H1 (cell line): ENCODE measurements at regions not wholly inside any gene's neighbourhood (a gene's known extent, or its start where the extent isn't known, plus 50 kb on each side); places are given as distances from the start of the nearest gene placed in this dataset.

Experiments
- CTCF ChIA-PET: fragments of 300-600 bp; sonication (Branson Sonifier 250); formaldehyde crosslinking; loops from one replicate; lab custom pipeline; 2021; ENCODE audit not compliant: partially characterized antibody; lab: Charles Lee
- POLR2A ChIA-PET: fragments of 300-600 bp; sonication (Branson Sonifier 250); formaldehyde crosslinking; loops from one replicate; lab custom pipeline; 2021; ENCODE audit warnings: inconsistent platforms; ENCODE audit not compliant: partially characterized antibody; lab: Charles Lee
- DNase-seq, 2 experiments: peaks; one replicate each; pipeline versions ENCODE4 v3.0.0 to v3.0.0-alpha.2; 2010 to 2022; ENCODE audit warnings: low spot score in 2 of 2, low read depth in 1 of 2, mixed read lengths in 1 of 2
- FAIRE-seq: peaks from 2 replicates; lab custom pipeline; 2011; peaks lifted over from hg19 to GRCh38; lab: Jason Lieb, UNC
- H2AFZ ChIP-seq: 2 replicates; pipeline ENCODE4 v1.8.1; 2012; ENCODE audit warnings: low read length, inconsistent platforms
- H2AK5ac ChIP-seq: 2 replicates; pipeline ENCODE4 v1.6.1; 2013; ENCODE audit warnings: low read depth, low read length
- H2BK120ac ChIP-seq: replicated peaks from 2 replicates; pipeline ENCODE3; 2013; ENCODE audit warnings: low read depth, low read length, inconsistent platforms
- H2BK12ac ChIP-seq: 2 replicates; pipeline ENCODE4 v1.6.1; 2013; ENCODE audit warnings: low read depth, low read length
- H2BK15ac ChIP-seq: 2 replicates; pipeline ENCODE4 v1.6.1; 2013; ENCODE audit warnings: low read length
- H2BK20ac ChIP-seq: 2 replicates; pipeline ENCODE4 v1.6.1; 2013; ENCODE audit warnings: low read length
- H2BK5ac ChIP-seq: 2 replicates; pipeline ENCODE4 v1.6.1; 2013; ENCODE audit warnings: low read depth, low read length
- H3K14ac ChIP-seq: 2 replicates; pipeline ENCODE4 v1.6.1; 2013; ENCODE audit warnings: inconsistent platforms; ENCODE audit not compliant: insufficient read length
- H3K18ac ChIP-seq: 2 replicates; pipeline ENCODE4 v1.6.1; 2013; ENCODE audit warnings: low read length; ENCODE audit errors: extremely low read depth
- H3K23ac ChIP-seq: 2 replicates; pipeline ENCODE4 v1.6.1; 2013; ENCODE audit warnings: inconsistent platforms; ENCODE audit not compliant: insufficient read length
- H3K23me2 ChIP-seq: 2 replicates; pipeline ENCODE4 v1.6.1; 2013; ENCODE audit warnings: low read depth, low read length
- H3K27ac ChIP-seq: 2 replicates; pipeline ENCODE4 v1.6.1; 2011; ENCODE audit warnings: low read depth, low read length, inconsistent platforms
- H3K27me3 ChIP-seq, 4 experiments: replicated peaks in 1 of 4; 1 replicate in 1 of 4; 2 replicates in 3 of 4; pipeline versions ENCODE4 v1.6.1 to v1.8.1; 2011 to 2013; ENCODE audit warnings: low read length in 3 of 4, mild to moderate bottlenecking in 3 of 4, inconsistent platforms in 2 of 4, mixed read lengths in 2 of 4, moderate library complexity in 1 of 4; ENCODE audit not compliant: control insufficient read depth in 3 of 4, insufficient read depth in 3 of 4; ENCODE audit errors: extremely low read depth in 1 of 4
- H3K36me3 ChIP-seq, 4 experiments: 2 replicates each; pipeline versions ENCODE4 v1.6.1 to v1.8.1; 2011 to 2013; ENCODE audit warnings: mild to moderate bottlenecking in 4 of 4, low read length in 3 of 4, moderate library complexity in 2 of 4, control low read depth in 1 of 4, inconsistent platforms in 1 of 4; ENCODE audit not compliant: insufficient read depth in 4 of 4, control insufficient read depth in 2 of 4
- H3K4ac ChIP-seq: replicated peaks from 2 replicates; pipeline ENCODE3; 2013; ENCODE audit warnings: low read length, low read depth, mixed read lengths, inconsistent platforms; ENCODE audit not compliant: insufficient read length
- H3K4me1 ChIP-seq, 4 experiments: replicated peaks in 1 of 4; 1 replicate in 1 of 4; 2 replicates in 3 of 4; pipeline versions ENCODE4 v1.6.1 to v1.8.1; 2011 to 2013; ENCODE audit warnings: low read length in 3 of 4, inconsistent platforms in 2 of 4, mixed read lengths in 1 of 4; ENCODE audit not compliant: insufficient read depth in 4 of 4, control insufficient read depth in 3 of 4
- H3K4me2 ChIP-seq, 2 experiments: 2 replicates each; pipeline versions ENCODE4 v1.6.1 to v1.8.1; 2011 to 2013; ENCODE audit warnings: low read depth in 2 of 2, low read length in 2 of 2, control low read depth in 1 of 2, inconsistent platforms in 1 of 2, mild to moderate bottlenecking in 1 of 2; ENCODE audit not compliant: insufficient read depth in 1 of 2
- H3K4me3 ChIP-seq, 4 experiments: fragments of 200-600, 300-600 bp in 1 of 4; sonication (generic), shearing (Covaris generic), sonication (Bioruptor Twin) in 1 of 4; 2 replicates each; pipeline versions ENCODE4 v1.5.1 to v1.8.1; 2011 to 2016; ENCODE audit warnings: low read length in 4 of 4, low read depth in 3 of 4, control low read depth in 2 of 4, inconsistent platforms in 2 of 4, mild to moderate bottlenecking in 2 of 4, mixed read lengths in 1 of 4, moderate library complexity in 1 of 4; ENCODE audit not compliant: insufficient read depth in 2 of 4; ENCODE audit errors: extremely low read depth in 1 of 4
- H3K56ac ChIP-seq: replicated peaks from 2 replicates; pipeline ENCODE3; 2013; ENCODE audit warnings: low read depth, mild to moderate bottlenecking, mixed read lengths, low read length, inconsistent platforms; ENCODE audit not compliant: insufficient read length
- H3K79me1 ChIP-seq: 2 replicates; pipeline ENCODE4 v1.6.1; 2013; ENCODE audit warnings: low read depth, low read length, control low read depth
- H3K79me2 ChIP-seq, 2 experiments: 2 replicates each; pipeline versions ENCODE4 v1.6.1 to v1.8.1; 2012 to 2013; ENCODE audit warnings: low read length in 2 of 2, mild to moderate bottlenecking in 2 of 2, inconsistent platforms in 1 of 2; ENCODE audit not compliant: insufficient read depth in 2 of 2, control insufficient read depth in 1 of 2
- H3K9ac ChIP-seq, 4 experiments: replicated peaks in 1 of 4; 1 replicate in 1 of 4; 2 replicates in 3 of 4; pipeline versions ENCODE4 v1.6.1 to v1.8.1; 2011 to 2013; ENCODE audit warnings: low read depth in 3 of 4, low read length in 3 of 4, control low read depth in 2 of 4, mild to moderate bottlenecking in 2 of 4, moderate library complexity in 2 of 4, inconsistent platforms in 1 of 4; ENCODE audit errors: extremely low read depth in 1 of 4
- H3K9me3 ChIP-seq, 2 experiments: 2 replicates each; pipeline versions ENCODE4 v1.6.1 to v1.8.1; 2012 to 2013; ENCODE audit warnings: mild to moderate bottlenecking in 2 of 2, moderate library complexity in 2 of 2, control low read depth in 1 of 2, inconsistent platforms in 1 of 2, low read depth in 1 of 2, low read length in 1 of 2, mixed read lengths in 1 of 2; ENCODE audit not compliant: insufficient read depth in 2 of 2
- H4K20me1 ChIP-seq, 2 experiments: replicated peaks in 1 of 2; 2 replicates each; pipeline versions ENCODE3 to v1.8.1; 2011 to 2013; ENCODE audit warnings: inconsistent platforms in 2 of 2, low read length in 2 of 2, mild to moderate bottlenecking in 1 of 2; ENCODE audit not compliant: insufficient read depth in 2 of 2, control insufficient read depth in 1 of 2
- H4K5ac ChIP-seq: 2 replicates; pipeline ENCODE4 v1.6.1; 2013; ENCODE audit warnings: low read length, low read depth, mixed read lengths, inconsistent platforms; ENCODE audit not compliant: insufficient read length
- H4K8ac ChIP-seq: 2 replicates; pipeline ENCODE4 v1.8.0; 2013; ENCODE audit warnings: mild to moderate bottlenecking, moderate library complexity, low read length, inconsistent platforms; ENCODE audit not compliant: insufficient read depth; ENCODE audit errors: extremely low read depth
- H4K91ac ChIP-seq: replicated peaks from 2 replicates; pipeline ENCODE3; 2013; ENCODE audit warnings: low read length, mixed read lengths, inconsistent platforms; ENCODE audit not compliant: insufficient read length
- BRCA1 ChIP-seq: IDR thresholded peaks from 2 replicates; pipeline ENCODE4 v1.6.1; 2012; ENCODE audit warnings: low read depth, low read length, improper control_type of control experiment
- PHF8 ChIP-seq: fragments of 200-600 bp; sonication (generic); conservative IDR thresholded peaks from 2 replicates; pipeline ENCODE4 v1.7.1; 2012; ENCODE audit warnings: low read depth, mild to moderate bottlenecking, inconsistent platforms, low read length, moderate library complexity
- SRF ChIP-seq: IDR thresholded peaks from 2 replicates; pipeline ENCODE4 v1.6.1; 2011; ENCODE audit warnings: mild to moderate bottlenecking, low read depth, low read length, moderate library complexity
- TAF7 ChIP-seq: optimal IDR thresholded peaks from 2 replicates; pipeline ENCODE3; 2011; ENCODE audit warnings: low read depth, mild to moderate bottlenecking, inconsistent platforms, low read length, moderate library complexity, borderline replicate concordance
- WGBS, 2 experiments: shearing (Covaris generic) in 1 of 2; methylation state at CpG; one replicate each; pipeline versions ENCODE4 v1.1.6 to v1.1.7; 2013 to 2015; ENCODE audit warnings: low lambda C conversion rate in 2 of 2, mixed read lengths in 2 of 2, inconsistent platforms in 1 of 2, low coverage in 1 of 2, missing lambda C conversion rate in 1 of 2; ENCODE audit not compliant: insufficient replicate concordance in 2 of 2, insufficient coverage in 1 of 2, insufficient read length in 1 of 2; ENCODE audit errors: extremely low coverage in 1 of 2, missing lambda C conversion rate in 1 of 2; 5-methylcytosine and 5-hydroxymethylcytosine counted together

DNA sequence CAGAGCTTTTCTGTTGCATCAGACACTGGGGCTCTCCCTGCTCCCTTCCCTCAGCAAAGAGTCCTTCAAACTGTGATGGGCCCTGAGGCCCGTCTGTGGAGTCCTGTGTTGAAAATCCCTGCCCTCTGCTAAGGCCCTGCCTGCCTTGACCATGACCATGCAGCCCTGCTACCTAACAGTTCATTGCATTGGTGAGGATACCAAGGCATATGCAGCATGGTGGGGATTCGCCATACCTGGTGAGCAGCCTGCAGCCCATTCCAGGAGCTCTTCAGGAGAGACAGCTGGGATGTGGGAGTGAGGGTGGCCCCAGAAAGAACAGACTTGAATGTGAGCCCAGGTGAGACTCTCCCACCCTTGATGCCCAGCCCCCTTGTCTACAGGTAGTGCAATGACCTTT, 70.6 kb upstream of the GSX1 start:
- H2AK5ac ChIP-seq: no peak overlapping the region
- no peak overlapping the region for H4K8ac ChIP-seq
- DNase-seq (no peak), FAIRE-seq (no peak)
- no peaks in the 10 kb centered on the region for H3K9me3 ChIP-seq
- WGBS, 2 experiments: 83% methylated on average over 2 of the region's 2 CpGs; no CpG with 5 or more reads in 1 of the 2 experiments
- H3K4ac ChIP-seq: no peak overlapping the region
- no peaks in the 10 kb centered on the region for H3K23me2 ChIP-seq
- H3K79me1 ChIP-seq: no peaks in the 10 kb centered on the region
- no peak overlapping the region for H2BK120ac ChIP-seq
- H2BK20ac ChIP-seq: no peak overlapping the region
- no peaks in the 10 kb centered on the region for H3K4me1 ChIP-seq
- H2BK12ac ChIP-seq: no peak overlapping the region
- no peak overlapping the region for H3K4me3 ChIP-seq
- ChIA-PET POLR2A (no interaction called here), CTCF (interaction anchor here (0.7 to 9.1 kb wide), 10 partner anchors 9 to 359 kb away, joined by 3 to 64 read pairs (median 3); no protein-coding TSS in a partner anchor)
- no peak overlapping the region for H3K18ac ChIP-seq
- no peak overlapping the region for H2BK15ac ChIP-seq
- no peaks in the 10 kb centered on the region for H3K79me2 ChIP-seq
- H3K27ac ChIP-seq: no peak overlapping the region
- H2AFZ ChIP-seq: peak overlapping the region; percentile 92
- no peak overlapping the region for H3K23ac ChIP-seq
- no peak overlapping the region for H3K4me2 ChIP-seq
- no peak overlapping the region for H4K91ac ChIP-seq
- no peak overlapping the region for H3K9ac ChIP-seq
- no peaks in the 10 kb centered on the region for H4K20me1 ChIP-seq
- H3K14ac ChIP-seq: no peak overlapping the region
- no peak overlapping the region for H3K56ac ChIP-seq
- H3K36me3 ChIP-seq: no peaks in the 10 kb centered on the region
- no peak overlapping the region for H4K5ac ChIP-seq
- H3K27me3 ChIP-seq: no peaks in the 10 kb centered on the region
- H2BK5ac ChIP-seq: 0 out of 2 replicates have a peak overlapping the region, but pooled peaks have one; percentile 3
- TF ChIP-seq TAF7 (no peak), BRCA1 (no peak), PHF8 (no peak), SRF (no peak)
